SU-DHL-6 (cell line): ENCODE measurements at regions not wholly inside any gene's neighbourhood (a gene's known extent, or its start where the extent isn't known, plus 50 kb on each side); places are given as distances from the start of the nearest gene placed in this dataset.

Experiments used
- H2AFZ ChIP-seq: fragments of 200-600 bp; sonication (generic); 2 replicates; pipeline ENCODE4 v1.6.1; 2014; ENCODE audit warnings: low read depth, mild to moderate bottlenecking, moderate library complexity, mixed read lengths, antibody characterized with exemption, low read length; ENCODE audit not compliant: severe bottlenecking
- H3F3A ChIP-seq: fragments of 200-600 bp; shearing (Covaris generic); 2 replicates; pipeline ENCODE4 v1.6.0; 2016; ENCODE audit warnings: antibody characterized with exemption, mild to moderate bottlenecking; ENCODE audit not compliant: insufficient read depth
- H3K27ac ChIP-seq: fragments of 200-600 bp; sonication (generic); 2 replicates; pipeline ENCODE4 v1.5.1; 2016; ENCODE audit warnings: low read depth, mild to moderate bottlenecking, low read length, moderate library complexity, mixed read lengths
- H3K27me3 ChIP-seq: fragments of 200-600 bp; sonication (generic), shearing (Covaris generic); 2 replicates; pipeline ENCODE4 v1.6.0; 2014; ENCODE audit warnings: mild to moderate bottlenecking, low read length
- H3K36me3 ChIP-seq: fragments of 200-600 bp; sonication (generic); 2 replicates; pipeline ENCODE4 v1.6.1; 2014; ENCODE audit warnings: mild to moderate bottlenecking, low read length, mixed read lengths
- H3K4me2 ChIP-seq: fragments of 300-600, 200-600 bp; shearing (Covaris generic), sonication (generic); 2 replicates; pipeline ENCODE4 v1.6.0; 2014; ENCODE audit warnings: low read length, low read depth, mild to moderate bottlenecking; ENCODE audit not compliant: poor library complexity, severe bottlenecking
- H3K4me3 ChIP-seq: fragments of 200-600 bp; sonication (generic); 2 replicates; pipeline ENCODE4 v1.5.1; 2014; ENCODE audit warnings: antibody characterized with exemption, low read length, mild to moderate bottlenecking, mixed read lengths; ENCODE audit not compliant: insufficient read depth, poor library complexity, severe bottlenecking
- H3K79me2 ChIP-seq: fragments of 200-600 bp; sonication (generic); 2 replicates; pipeline ENCODE4 v1.6.1; 2014; ENCODE audit warnings: mild to moderate bottlenecking, low read length, moderate library complexity; ENCODE audit not compliant: insufficient read depth
- H3K9ac ChIP-seq: fragments of 200-600 bp; sonication (generic); 2 replicates; pipeline ENCODE4 v1.7.0; 2014; ENCODE audit warnings: mild to moderate bottlenecking, low read length
- H3K9me2 ChIP-seq: fragments of 200-600 bp; sonication (generic); replicated peaks from 2 replicates; pipeline ENCODE4 v1.6.1; 2014; ENCODE audit warnings: low read length; ENCODE audit not compliant: insufficient read depth
- H3K9me3 ChIP-seq: fragments of 200-600 bp; sonication (generic); 2 replicates; pipeline ENCODE4 v1.6.1; 2014; ENCODE audit warnings: low read length, mixed read lengths; ENCODE audit not compliant: insufficient read depth
- H4K20me1 ChIP-seq: fragments of 200-600 bp; sonication (generic); 2 replicates; pipeline ENCODE4 v1.6.1; 2014; ENCODE audit warnings: low read depth, mild to moderate bottlenecking, antibody characterized with exemption, low read length, moderate library complexity, mixed read lengths
- CTCF ChIP-seq: fragments of 200-600 bp; sonication (generic); IDR thresholded peaks from one replicate; pipeline ENCODE4 v1.5.1; 2017; ENCODE audit warnings: antibody characterized with exemption, mild to moderate bottlenecking, low read length, moderate library complexity; ENCODE audit not compliant: insufficient read depth, poor library complexity, severe bottlenecking
- EZH2phosphoT487 ChIP-seq: fragments of 200-600 bp; sonication (generic), shearing (Covaris generic); conservative IDR thresholded peaks from 2 replicates; pipeline ENCODE4 v1.6.1; 2018; ENCODE audit warnings: mild to moderate bottlenecking, antibody characterized with exemption, low read length, moderate library complexity, mixed read lengths

GRCh38 chr6:227812-228338, 64.4 kb upstream of the DUSP22 start:
- H3K9me2 ChIP-seq = no peaks in the 10 kb centered on the region
- H3K36me3 ChIP-seq = no peaks in the 10 kb centered on the region
- no peak overlapping the region for H3K9ac ChIP-seq
- TF ChIP-seq CTCF (no peak), EZH2phosphoT487 (no peak)
- no peaks in the 10 kb centered on the region for H3K27me3 ChIP-seq
- no peaks in the 10 kb centered on the region for H3F3A ChIP-seq
- H4K20me1 ChIP-seq = no peaks in the 10 kb centered on the region
- no peak overlapping the region for H3K4me2 ChIP-seq
- no peak overlapping the region for H3K4me3 ChIP-seq
- H3K27ac ChIP-seq = no peak overlapping the region
- H3K9me3 ChIP-seq = no peaks in the 10 kb centered on the region
- H3K79me2 ChIP-seq = no peaks in the 10 kb centered on the region
- no peak overlapping the region for H2AFZ ChIP-seq

- TF ChIP-seq EZH2phosphoT487 (no peak), CTCF (no peak)
- Histone ChIP-seq H3K79me2 (no peaks in the 10 kb centered on the region), H3K27me3 (no peaks in the 10 kb centered on the region), H3F3A (no peaks in the 10 kb centered on the region), H3K27ac (no peak overlapping the region), H4K20me1 (no peaks in the 10 kb centered on the region), H3K9me3 (no peaks in the 10 kb centered on the region), H2AFZ (no peak overlapping the region), H3K9me2 (no peaks in the 10 kb centered on the region), H3K4me2 (no peak overlapping the region), H3K4me3 (no peak overlapping the region), H3K36me3 (no peaks in the 10 kb centered on the region), H3K9ac (no peak overlapping the region)
Measured at GRCh38 chr6:228881-229651, 63.2 kb upstream of the DUSP22 start.

- H3K4me2 ChIP-seq = no peak overlapping the region
- no peaks in the 10 kb centered on the region for H3F3A ChIP-seq
- TF ChIP-seq EZH2phosphoT487 (no peak), CTCF (no peak)
- no peak overlapping the region for H2AFZ ChIP-seq
- no peaks in the 10 kb centered on the region for H3K79me2 ChIP-seq
- no peaks in the 10 kb centered on the region for H3K36me3 ChIP-seq
- no peaks in the 10 kb centered on the region for H3K27me3 ChIP-seq
- no peak overlapping the region for H3K27ac ChIP-seq
- H3K9ac ChIP-seq = no peak overlapping the region
- no peak overlapping the region for H3K4me3 ChIP-seq
- H3K9me2 ChIP-seq = no peaks in the 10 kb centered on the region
- no peaks in the 10 kb centered on the region for H4K20me1 ChIP-seq
- H3K9me3 ChIP-seq = no peaks in the 10 kb centered on the region
Measured at GRCh38 chr6:231779-232178, 60.5 kb upstream of the DUSP22 start.
